Stomach smooth muscle (tissue), 2 donors: ENCODE measurements at regions not wholly inside any gene's neighbourhood (a gene's known extent, or its start where the extent isn't known, plus 50 kb on each side); places are given as distances from the start of the nearest gene placed in this dataset.
"Not testable (repeated sequence)": the region's sequence is repeated elsewhere in the genome, so short reads cannot be mapped to it uniquely, and the experiment has no call there.

Source experiments
- H3K27ac ChIP-seq: one replicate; pipeline ENCODE4 v1.7.0; 2013; ENCODE audit warnings: mild to moderate bottlenecking, low read length, inconsistent platforms
- H3K27me3 ChIP-seq, 2 donors: one replicate each; pipeline ENCODE4 v1.7.0; 2013; ENCODE audit warnings: low read length in 2 of 2; ENCODE audit not compliant: insufficient read depth in 2 of 2, control insufficient read depth in 1 of 2
- H3K36me3 ChIP-seq, 2 donors: one replicate each; pipeline ENCODE4 v1.7.0; 2013; ENCODE audit warnings: low read length in 2 of 2; ENCODE audit not compliant: control insufficient read depth in 2 of 2, insufficient read depth in 2 of 2
- H3K4me1 ChIP-seq: one replicate; pipeline ENCODE4 v1.7.0; 2013; ENCODE audit warnings: low read length; ENCODE audit not compliant: control insufficient read depth, insufficient read depth
- H3K4me3 ChIP-seq, 2 donors: one replicate each; pipeline ENCODE4 v1.7.0; 2013; ENCODE audit warnings: low read length in 2 of 2
- H3K9ac ChIP-seq, 2 donors: one replicate each; pipeline ENCODE4 v1.7.0; 2013; ENCODE audit warnings: low read length in 2 of 2, mild to moderate bottlenecking in 1 of 2
- H3K9me3 ChIP-seq, 2 donors: one replicate each; pipeline ENCODE4 v1.7.0; 2013; ENCODE audit warnings: low read length in 2 of 2; ENCODE audit not compliant: control insufficient read depth in 2 of 2
- donor health status: healthy.
- donor health status: Pancreatic carcinoma.

DNA sequence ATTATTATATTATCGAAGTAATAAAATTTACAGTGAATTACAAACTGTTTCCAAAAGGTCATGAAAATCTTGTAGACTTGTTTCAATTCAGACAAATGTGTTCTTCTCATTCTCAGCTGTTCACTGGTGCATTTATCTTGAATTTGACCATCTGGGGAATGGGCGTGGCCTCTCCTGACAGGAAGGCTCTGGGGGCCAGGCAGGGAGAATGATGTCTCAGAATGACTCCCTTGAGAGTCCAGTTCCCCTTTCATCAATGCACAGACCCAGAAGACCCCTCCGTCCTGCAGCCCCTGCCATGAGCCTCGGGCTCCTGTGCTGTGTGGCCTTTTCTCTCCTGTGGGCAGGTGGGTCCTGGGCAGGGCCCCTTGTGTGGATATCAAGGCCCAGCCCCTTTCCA, 229.7 kb upstream of the PRSS58 start:
- not testable (repeated sequence) for H3K36me3 ChIP-seq, H3K27ac ChIP-seq, H3K4me1 ChIP-seq, H3K4me3 ChIP-seq, H3K27me3 ChIP-seq, H3K9me3 ChIP-seq, H3K9ac ChIP-seq

DNA sequence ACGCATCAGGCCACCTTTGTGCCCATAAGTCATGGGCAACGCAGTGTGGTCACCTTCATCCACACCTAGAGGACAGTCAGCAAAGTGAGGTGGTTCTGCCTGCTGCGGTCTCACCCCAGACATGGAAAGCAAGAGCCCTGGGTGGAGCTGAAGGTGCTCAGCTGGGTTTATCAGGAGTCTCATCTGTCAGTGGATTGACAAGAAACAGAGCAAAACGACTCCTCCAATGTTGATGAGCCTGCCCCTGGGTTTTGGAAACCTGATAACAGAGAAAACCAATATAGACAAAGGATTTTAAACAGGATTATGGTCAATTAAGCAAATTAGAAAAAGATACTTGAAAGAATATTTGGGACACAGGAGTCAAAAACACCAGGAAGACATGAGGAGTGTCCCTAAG, 229.3 kb upstream of the PRSS58 start:
- Histone ChIP-seq H3K9ac (no peak overlapping the region), H3K9me3 (no peaks in the 10 kb centered on the region), H3K36me3 (no peaks in the 10 kb centered on the region), H3K4me3 (no peak overlapping the region), H3K27ac (no peak overlapping the region), H3K27me3 (peaks cover 0 to 6% of the 10 kb centered on the region in 2 donors), H3K4me1 (peaks cover 3% of the 10 kb centered on the region)

DNA sequence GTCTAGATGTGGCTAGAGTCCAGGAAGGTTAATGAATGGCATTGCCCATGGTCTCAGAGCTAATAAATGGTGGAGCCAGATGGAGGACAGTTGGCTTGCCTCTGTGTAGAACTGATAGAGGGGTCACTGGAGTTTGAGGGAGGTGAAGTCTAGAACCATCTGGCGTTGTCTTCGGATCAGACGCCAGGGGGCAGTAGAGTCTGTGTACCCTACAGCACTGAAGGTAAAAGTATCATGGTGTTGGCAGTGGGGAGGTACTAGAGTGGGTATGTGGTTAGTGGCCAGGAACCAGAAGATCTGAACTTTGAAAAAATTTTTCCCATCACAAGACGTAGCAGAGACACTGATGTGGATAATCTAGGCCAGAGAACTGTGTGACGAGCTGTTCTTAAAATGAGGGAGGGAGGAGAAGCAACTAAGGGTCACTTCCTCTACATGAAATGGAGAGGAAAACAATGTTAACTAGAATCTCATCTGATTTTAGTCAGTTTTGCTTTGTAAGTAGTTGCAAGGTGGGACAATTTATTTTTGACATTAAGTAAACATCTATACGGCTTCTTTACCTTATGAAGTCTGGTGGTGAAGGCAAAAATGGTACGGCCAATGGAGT, 227.9 kb upstream of the PRSS58 start:
- H3K27me3 ChIP-seq = peaks cover 0 to 5% of the 10 kb centered on the region in 2 donors
- peaks cover 3% of the 10 kb centered on the region for H3K4me1 ChIP-seq
- no peak overlapping the region for H3K4me3 ChIP-seq
- no peak overlapping the region for H3K9ac ChIP-seq
- H3K9me3 ChIP-seq = no peaks in the 10 kb centered on the region
- no peak overlapping the region for H3K27ac ChIP-seq
- no peaks in the 10 kb centered on the region for H3K36me3 ChIP-seq

DNA sequence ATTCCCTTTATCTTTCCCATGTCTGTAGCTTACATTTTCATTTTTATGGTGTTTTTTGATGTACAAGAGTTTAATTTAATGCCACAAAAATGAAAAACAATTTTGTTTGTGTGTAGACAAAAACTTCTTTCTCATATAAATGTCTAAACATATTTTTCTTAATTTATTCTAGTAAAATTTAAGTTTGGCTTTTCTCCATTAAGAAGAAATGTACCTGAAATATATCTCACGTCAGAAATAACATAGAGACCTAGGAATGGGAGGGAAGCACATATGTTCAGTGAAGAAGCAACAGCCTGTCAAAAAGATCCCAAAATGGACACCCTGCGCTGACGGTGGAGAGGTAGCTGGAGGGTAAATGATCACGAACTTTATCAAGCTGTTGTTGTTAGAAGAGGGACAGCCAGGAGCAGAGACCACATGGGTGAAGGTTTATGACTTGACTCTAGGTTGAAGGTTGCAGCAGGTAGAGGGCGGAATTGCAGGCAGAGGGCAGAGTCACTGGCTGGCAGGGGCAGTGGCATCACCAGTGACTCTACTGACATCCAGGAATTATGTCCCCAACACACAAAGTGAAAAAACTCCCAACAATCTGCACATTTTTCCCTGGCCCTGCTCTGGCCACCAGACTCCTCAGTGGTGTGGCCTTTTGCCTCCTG, 225.9 kb upstream of the PRSS58 start:
- no peaks in the 10 kb centered on the region for H3K9me3 ChIP-seq
- peaks cover 3% of the 10 kb centered on the region for H3K4me1 ChIP-seq
- no peaks in the 10 kb centered on the region for H3K36me3 ChIP-seq
- H3K9ac ChIP-seq = no peak overlapping the region
- no peak overlapping the region for H3K4me3 ChIP-seq
- H3K27me3 ChIP-seq = peaks cover 0 to 2% of the 10 kb centered on the region in 2 donors
- H3K27ac ChIP-seq = no peak overlapping the region

DNA sequence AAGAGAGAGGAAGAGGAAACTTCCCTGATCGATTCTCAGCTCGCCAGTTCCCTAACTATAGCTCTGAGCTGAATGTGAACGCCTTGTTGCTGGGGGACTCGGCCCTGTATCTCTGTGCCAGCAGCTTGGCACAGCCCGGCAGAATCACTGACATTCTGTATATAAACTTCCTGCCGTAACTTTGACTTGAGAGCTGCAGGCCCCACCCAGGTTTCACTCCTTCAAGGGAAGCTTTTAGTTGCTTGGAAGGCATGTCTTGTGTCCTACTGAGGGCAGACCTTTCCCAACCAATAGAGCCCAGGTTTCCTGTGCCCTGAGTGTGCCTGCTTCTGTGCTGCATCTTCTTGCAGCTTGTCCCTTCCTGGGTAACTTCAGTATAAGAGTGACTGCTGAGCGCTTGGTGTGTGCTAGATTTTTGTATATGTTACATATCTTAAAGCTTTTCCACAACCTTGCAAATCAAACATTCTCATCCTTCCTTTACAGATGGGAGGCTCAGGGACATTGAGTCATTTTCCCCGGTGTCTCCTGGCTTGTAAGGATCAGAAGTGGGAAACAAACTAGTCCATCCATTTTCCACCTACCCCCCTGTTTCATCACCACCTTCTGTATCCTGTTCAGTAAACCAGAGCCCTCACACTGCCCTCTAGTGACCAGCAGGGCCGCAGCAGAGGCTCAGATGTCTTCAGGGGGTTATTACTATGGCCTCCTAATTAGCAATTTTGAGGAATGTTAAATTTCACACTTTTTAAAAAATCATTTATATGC, 225.2 kb upstream of the PRSS58 start:
- H3K36me3 ChIP-seq = no peaks in the 10 kb centered on the region
- no peak overlapping the region for H3K27ac ChIP-seq
- H3K4me3 ChIP-seq = no peak overlapping the region
- H3K9me3 ChIP-seq = no peaks in the 10 kb centered on the region
- H3K9ac ChIP-seq = no peak overlapping the region
- H3K27me3 ChIP-seq = peaks cover 0 to 2% of the 10 kb centered on the region in 2 donors
- H3K4me1 ChIP-seq = peaks cover 3% of the 10 kb centered on the region

DNA sequence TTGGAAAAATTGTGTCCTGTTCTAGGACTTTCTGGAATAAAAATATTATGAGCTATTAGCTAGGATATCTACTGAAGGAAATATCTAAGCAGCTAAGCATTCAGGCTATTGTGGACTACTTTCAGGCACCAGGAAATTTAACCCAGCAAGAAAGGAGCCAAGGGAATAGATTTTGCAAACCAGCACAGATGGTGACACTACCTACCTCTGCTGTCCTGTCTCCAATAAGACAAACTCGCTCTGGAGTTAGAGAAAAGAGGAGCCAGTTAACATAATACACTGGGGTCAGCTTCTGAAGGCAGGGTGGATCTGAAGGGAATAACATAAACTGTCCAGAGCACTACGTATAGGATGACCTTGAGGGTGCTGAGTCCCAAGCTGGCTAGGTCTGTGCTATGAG, 223.7 kb upstream of the PRSS58 start:
- no peaks in the 10 kb centered on the region for H3K9me3 ChIP-seq
- H3K9ac ChIP-seq = no peak overlapping the region
- no peak overlapping the region for H3K4me3 ChIP-seq
- H3K4me1 ChIP-seq = peaks cover 3% of the 10 kb centered on the region
- H3K36me3 ChIP-seq = no peaks in the 10 kb centered on the region
- no peak overlapping the region for H3K27ac ChIP-seq
- H3K27me3 ChIP-seq = peaks cover 0 to 2% of the 10 kb centered on the region in 2 donors

DNA sequence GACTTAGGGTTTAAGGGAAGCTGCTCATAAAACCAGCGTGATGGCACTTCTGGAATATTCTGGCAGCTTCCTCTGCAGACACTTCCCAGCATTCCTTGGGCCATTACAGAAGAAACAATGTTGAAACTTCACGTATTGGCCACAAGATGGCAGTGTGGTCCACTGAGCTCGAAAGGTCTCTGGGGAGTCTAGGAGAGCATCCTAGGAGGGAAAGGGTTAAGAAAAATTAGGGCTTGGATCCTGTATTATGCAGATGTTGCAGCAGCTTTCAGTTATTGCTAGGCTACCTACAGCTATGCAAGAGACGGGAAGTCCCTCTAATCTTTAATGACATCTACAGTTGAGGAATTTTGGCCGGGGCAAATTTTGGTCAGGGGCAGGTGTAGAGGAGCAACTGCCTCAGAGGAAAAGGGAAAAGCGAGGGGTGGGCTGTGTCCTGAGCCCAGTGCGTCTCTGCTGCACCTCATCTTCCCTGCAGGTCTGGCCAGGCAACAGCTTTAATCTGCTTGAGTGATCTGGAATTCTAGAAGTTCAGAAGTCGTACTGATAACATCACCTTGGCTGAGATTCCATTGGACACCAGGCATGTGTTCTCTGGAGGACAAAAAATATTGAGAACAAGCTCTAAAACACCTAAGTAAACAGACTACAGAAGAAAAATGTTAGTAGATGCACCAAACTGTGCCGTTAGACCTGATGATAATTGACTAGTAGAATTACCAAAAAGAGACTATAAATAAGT, 220.8 kb upstream of the PRSS58 start:
- H3K9ac ChIP-seq = no peak overlapping the region
- H3K36me3 ChIP-seq = no peaks in the 10 kb centered on the region
- no peak overlapping the region for H3K27ac ChIP-seq

DNA sequence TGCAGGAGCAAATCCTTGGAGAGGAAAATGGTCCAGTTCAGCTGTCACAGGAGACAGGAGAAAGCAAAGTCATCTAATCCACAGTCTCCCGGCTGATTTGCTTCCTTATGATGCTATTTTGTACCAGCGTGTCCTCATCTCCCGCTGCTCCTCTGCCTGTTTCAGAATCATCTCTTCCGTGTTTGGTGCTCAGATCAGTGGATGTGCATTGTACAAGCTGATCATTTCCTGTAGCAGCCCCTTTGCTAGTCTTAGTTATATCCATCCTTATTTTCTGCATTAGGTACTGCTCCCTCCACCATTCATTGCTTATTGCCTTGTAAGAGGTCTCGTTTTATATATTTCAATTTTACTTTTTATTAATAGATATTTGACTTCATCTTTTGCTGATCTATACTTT, 219.9 kb upstream of the PRSS58 start:
- H3K36me3 ChIP-seq, H3K27ac ChIP-seq, H3K4me1 ChIP-seq: not testable (repeated sequence)

More for the DNA sequence above, 220.8 kb upstream of the PRSS58 start:
- Histone ChIP-seq H3K9me3 (no peaks in the 10 kb centered on the region), H3K4me1 (peaks cover 3% of the 10 kb centered on the region), H3K27me3 (no peaks in the 10 kb centered on the region), H3K4me3 (no peak overlapping the region)

DNA sequence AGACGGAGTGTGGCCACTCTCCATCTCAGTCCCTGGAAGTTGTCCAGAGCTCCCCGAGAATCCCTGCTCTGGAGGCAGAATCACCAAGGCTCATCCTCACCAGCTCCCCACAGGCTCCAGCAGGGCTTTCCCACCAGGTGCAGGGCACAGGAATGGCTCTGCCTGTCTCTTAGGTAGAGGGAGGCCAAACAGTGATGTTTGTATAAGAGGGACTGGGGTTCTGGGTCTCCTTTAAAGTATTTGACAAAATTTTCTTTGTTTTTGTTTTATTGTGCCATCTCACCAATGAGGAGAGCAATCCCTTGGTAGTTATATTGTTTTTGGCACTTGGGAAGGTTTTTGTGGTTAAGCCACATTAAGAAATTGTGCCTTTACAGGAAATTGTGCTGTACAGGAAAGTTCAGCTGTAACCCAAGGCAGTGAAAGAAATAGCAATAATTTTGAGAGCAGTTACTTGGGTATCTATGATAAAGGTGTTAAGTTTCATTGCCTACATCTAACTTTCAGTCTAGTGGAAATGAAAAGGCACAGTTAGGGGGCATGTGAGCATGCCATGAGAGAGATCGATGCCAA, 219.3 kb upstream of the PRSS58 start:
- H3K27ac ChIP-seq = no peak overlapping the region
- no peaks in the 10 kb centered on the region for H3K27me3 ChIP-seq

More for the DNA sequence above, 219.9 kb upstream of the PRSS58 start:
- H3K9me3 ChIP-seq, H3K9ac ChIP-seq, H3K4me3 ChIP-seq, H3K27me3 ChIP-seq: not testable (repeated sequence)

DNA sequence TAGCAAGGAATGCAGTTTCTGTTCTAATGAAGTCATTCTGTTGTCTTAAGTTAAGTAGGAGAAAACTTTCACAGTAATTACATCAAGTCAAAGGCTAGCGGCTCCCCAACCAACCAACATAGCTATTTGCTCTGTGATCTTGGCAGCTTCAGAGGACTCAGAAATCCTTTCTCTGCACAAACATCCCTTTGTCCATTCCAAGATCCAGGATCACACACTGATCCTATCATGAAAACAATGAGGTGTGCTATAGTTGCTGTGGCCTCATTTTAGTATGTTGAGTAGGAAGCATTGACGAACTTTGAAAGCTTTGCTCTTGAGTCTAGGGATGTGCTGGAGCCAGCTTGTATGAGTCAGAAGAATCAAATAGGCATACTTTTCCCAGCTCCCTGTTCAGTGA, 218.2 kb upstream of the PRSS58 start:
- Histone ChIP-seq H3K27ac (no peak overlapping the region), H3K9ac (no peak overlapping the region), H3K27me3 (peaks cover 0 to 2% of the 10 kb centered on the region in 2 donors), H3K4me1 (no peaks in the 10 kb centered on the region), H3K36me3 (no peaks in the 10 kb centered on the region), H3K4me3 (no peak overlapping the region), H3K9me3 (no peaks in the 10 kb centered on the region)

More for the DNA sequence above, 219.3 kb upstream of the PRSS58 start:
- no peak overlapping the region for H3K4me3 ChIP-seq
- H3K9ac ChIP-seq = no peak overlapping the region
- no peaks in the 10 kb centered on the region for H3K4me1 ChIP-seq
- H3K36me3 ChIP-seq = no peaks in the 10 kb centered on the region
- no peaks in the 10 kb centered on the region for H3K9me3 ChIP-seq
